ENCODE measurements at regions not wholly inside any gene's neighbourhood (a gene's known extent, or its start where the extent isn't known, plus 50 kb on each side); places are given as distances from the start of the nearest gene placed in this dataset.
A peak's percentile ranks its signal among the peaks of the same experiment; 100 is the strongest.

DNA sequence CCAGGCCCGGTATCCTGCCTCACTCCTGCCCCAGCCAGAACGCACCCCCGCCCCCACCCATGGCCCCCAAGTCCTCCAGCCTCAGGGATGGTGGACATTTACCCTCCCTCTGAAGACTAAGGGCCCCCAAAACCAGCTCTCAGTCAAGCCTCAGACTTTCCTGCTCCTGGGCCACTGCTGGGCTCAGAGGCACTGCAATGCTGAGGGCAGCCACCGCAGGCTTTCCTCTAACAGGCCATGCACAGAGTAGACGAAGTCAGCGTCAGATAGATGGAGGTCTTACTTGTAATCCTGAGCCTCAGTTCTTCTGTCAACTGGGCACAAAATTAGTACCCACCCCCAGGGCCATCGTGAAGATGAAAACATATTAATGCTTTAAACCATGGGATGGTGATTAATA is 92.6 kb downstream of the TTC32 start:
- DNase-seq (ENCODE audit: low spot score): no peak

DNA sequence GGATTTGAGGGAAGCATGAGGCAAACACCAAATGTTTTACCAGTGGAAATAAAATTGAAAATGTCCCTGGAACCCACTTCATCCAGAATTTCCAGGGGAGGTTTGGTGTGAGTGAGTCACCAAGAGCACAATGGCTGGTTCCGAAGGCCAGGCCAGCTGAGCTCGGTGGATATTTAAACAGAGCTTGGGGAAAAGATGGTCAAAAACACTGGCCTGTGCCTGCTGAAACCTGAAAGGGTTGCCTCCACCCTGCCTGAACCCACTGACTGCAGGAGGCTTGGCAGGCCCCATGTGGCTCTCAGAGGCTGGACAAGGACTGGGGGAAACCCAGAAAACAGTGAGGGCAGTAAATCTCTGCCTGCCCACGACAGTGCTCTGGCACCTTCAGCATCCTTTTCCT is 93.9 kb downstream of the TTC32 start:
- DNase-seq (ENCODE audit: low spot score): no peak

DNA sequence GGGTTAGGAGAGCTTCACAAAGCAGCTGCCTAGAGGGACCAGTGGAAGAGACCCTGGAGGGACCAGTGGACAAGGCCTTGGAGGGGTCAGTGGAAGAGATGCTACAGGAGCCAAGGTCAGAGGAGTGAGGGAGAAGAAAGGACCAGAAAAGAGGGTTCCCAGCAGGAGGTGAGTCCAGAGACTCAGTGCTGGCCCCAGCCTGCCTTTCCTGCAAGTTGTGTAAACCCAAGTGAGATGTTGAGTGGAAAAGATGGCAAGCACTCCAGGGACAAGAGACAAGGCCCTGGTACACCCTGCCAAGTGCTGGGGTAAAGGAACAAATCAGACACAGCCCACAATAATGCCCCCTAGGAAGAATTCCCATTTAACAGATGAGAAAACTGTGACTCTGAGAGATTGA is 94.4 kb downstream of the TTC32 start:
- DNase-seq (ENCODE audit: low spot score): no peak

DNA sequence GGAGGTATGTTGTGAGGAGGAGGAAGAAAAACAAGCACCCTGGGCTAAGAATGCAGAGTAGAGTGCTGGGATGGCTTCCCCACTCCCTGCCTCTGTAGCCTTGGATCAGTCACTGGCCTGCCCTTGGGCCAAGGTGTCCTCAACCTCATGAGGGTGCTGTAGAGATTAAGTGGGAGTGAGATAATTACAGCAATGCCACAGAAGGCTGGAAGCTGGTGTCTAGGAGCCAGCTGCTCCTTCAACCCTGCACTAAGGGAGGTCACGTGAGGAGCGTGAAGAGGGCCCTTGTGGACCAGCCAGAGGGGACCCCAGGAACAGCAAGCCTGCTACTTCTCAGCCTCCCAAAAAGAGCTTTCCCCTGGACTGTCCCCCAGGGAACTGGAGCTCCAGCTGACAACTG is 95.2 kb downstream of the TTC32 start:
- no peak for DNase-seq (ENCODE audit: low spot score)

DNA sequence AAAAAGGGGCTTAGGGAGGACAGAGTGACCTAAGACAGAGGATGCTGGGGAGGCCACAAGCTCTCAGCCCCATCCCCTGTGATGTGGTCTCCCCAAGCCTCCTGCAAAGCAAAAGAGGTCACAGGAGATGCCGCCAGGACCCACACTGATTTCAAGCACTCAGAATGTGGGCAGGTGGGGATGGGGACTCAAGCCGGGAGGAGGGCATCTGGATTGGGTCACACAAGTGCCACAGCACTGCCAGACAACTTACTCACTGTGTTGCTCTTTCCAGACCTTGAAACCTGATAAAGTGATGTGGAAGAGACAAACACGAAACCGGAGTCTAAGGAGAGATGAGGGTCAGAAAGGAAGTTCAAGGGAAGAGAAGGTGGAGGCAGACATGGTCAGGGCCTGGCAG is 95.7 kb downstream of the TTC32 start:
- DNase-seq (ENCODE audit: low spot score): no peak

DNA sequence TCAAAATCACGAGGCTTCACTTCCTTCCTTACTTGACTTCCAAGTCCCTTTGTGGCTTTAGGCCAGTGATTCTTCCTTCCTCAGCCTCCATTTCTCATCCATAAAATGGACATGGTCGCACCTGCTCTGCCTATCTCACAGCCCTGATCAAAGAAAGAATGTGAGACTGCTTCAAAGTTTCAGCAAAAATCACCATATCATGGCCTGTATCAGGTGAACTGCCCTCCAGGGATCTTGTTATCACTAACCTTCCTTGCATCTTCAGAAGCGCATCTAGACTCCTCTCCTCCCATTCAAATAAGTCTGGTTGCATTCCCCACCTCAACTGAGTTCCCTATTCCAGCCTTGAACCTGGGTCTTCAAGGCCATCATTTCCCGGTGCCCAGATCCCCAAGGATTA is 96.5 kb downstream of the TTC32 start:
- DNase-seq (ENCODE audit: low spot score): no peak

DNA sequence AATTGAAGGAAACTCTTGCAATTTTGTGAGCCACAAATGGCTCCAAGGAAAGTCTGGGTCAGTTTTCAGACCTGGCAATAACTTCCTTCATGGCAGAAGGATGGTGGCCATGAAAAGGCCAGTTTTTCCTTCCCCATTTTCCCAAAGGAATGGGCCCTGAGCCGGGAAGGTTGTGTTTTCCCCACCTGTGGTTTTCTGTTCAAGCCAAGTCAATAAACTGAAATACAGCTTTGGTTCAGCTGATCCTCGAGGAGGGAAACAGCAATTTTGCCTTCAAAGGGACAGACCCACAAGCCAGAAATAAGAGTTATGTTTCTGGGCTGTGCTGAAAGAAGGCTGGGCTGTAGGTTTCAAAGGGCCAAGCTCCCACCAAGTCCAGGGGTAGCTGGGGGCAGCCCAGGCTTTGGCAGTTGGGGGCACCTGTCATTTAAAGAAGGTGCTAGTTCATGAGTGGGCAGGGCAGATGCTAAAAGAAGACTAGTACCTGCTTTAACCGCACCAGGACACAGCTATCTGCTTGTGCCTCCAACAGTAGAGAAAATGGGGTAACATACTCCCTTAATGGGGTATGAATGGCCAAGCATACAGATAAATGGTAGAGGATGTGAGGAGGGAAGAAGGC is 97.0 kb downstream of the TTC32 start:
- DNase-seq (ENCODE audit: low spot score): no peak

DNA sequence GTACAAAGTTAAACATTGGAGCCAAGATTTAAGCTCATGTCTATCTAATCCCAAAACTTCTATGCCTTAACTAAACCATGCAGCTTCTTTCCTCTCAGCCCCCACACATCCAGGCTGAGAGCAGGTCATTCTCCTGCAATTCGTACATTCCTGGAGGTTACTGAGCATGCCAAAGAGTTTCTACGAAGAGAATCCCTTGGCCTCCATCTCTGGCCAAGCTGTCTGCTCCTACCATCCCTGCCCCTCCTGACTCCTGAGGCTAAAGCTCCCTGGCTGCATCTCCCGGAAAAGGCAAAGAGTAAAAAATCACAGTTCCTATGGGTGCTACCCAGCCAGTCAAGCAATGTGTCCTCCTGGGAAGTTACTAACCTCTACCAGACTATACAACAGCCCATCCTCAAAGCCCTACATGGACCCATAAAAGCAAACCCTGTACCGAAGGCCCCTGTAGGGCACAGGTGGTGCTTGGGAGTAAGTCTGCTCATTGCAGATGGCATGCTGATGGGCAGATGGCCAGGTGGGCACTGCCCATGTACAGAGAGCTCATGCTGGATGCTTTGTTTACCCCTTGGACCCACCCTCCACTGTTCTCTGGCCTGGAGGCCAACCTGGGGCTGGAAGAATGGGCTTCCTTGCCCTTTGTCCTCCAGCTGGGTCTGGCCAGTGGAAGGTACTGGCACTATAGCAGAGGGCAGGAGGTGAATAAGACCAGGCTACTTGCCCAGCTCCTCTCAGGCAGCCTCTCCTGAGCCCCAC is 99.5 kb downstream of the TTC32 start:
- DNase-seq (ENCODE audit: low spot score): no peak

DNA sequence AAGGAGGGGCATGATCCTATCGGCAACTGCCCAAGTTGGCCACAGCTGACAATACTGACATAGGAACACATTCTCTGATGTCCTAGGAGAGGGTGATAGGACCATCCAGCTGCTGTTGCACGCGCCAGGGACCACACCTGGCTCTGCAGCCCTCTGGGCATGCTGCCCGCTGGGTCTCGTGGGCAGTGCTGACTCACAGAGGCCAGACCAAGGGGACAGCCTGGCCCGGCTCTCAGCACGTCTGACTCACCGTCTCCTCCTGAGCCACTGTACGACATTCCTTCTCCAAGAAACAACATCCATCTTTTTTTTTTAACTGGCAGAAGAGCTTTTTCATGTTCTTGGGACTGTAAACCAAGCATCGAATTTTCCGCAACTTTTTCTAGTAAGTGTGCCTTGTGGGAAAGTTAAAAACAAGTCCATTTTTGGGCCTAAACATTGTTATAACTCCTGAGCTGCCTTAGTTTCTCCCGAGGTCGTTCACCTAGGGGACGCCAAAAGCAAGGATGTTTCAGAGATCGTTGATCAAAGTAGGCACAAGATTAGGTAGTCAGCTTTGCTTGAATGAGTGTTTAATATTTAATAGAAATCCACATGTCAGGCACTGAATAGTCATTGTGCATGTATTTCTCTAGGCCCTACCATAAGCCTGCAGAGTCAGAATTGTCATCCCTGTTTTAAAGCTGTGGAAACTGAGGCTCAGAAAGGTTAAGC is 100.3 kb downstream of the TTC32 start:
- peak; percentile 33 for DNase-seq (ENCODE audit: low spot score)

DNA sequence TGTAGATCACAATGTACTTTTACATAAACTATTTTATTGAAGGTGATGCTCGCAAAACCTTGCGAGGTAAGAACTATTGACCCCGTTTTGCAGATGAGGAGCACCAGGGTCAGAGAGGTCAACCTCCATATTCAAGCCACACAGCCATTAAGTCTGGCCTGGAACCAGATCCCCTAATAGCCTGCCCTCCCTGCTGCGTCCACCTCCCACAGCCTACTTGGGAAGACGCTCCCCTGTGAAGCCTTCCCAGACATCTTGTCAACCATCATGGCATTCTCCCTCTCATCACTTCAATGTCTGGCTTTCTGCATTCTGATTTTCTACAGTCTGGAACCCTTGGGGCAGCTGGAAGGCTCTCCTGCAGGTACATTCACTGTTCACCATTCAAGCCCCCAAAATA is 101.0 kb downstream of the TTC32 start:
- no peak for DNase-seq (ENCODE audit: low spot score)

DNA sequence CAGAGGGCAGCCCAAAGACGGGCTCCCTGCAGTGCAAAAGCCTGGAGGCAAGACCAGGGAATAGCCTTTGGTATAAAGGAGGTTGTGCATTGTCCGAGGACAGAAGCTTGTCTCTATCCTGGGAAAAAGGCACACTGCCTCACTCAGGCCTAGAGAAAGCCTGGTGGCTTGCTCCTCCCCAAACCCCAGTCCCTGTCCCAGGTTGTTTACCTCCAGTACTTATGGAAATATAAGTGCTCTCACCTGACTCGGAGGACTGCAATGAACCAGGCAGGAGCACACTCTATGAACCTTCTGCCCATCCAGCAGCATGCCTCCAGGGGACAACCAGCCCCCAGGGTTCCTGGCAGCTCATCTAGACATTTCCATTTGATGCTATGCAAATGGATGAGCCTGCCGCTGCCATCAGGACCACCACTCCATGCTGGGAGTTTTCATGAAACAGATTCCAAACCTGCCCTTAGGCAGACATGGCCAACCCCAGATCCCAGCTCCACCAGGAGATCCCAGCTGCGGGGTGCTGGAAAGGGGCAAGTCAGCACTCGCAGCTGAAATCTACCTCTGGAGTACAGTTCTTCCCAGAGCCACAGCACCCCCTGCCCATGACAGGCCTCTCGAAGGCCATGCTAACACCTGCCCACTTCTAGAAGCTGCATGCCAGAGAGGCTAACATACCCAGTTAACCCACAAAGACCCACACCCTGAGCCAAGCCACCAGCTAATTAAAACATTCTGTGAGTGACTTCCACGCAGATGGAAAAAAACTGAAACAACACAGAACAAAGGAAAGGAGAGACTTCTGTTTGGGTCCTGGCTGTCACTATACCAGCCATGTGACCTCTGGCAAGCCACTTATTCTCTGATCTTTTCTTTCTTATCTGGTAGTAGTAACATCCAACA is 101.7 kb downstream of the TTC32 start:
- DNase-seq (ENCODE audit: low spot score): no peak

DNA sequence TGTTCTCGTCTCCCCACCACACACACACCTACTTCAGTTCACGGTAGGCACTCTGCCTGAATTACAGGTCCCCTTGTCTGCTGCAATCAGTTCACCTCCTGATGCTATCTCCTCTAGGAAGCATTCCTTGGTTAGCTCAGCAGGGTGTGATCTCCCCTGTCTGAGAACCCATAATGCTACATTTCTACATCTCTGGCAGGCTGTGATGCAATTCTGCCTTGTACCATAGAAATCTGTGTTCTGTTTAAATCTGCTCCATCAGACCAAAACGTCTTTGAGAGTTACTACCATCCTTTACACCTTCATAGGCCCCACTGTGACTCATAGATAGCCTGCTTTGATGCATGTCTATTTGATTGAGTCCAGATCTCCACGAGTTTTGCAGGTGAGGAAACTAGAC is 103.9 kb downstream of the TTC32 start:
- DNase-seq (ENCODE audit: low spot score): no peak

DNA sequence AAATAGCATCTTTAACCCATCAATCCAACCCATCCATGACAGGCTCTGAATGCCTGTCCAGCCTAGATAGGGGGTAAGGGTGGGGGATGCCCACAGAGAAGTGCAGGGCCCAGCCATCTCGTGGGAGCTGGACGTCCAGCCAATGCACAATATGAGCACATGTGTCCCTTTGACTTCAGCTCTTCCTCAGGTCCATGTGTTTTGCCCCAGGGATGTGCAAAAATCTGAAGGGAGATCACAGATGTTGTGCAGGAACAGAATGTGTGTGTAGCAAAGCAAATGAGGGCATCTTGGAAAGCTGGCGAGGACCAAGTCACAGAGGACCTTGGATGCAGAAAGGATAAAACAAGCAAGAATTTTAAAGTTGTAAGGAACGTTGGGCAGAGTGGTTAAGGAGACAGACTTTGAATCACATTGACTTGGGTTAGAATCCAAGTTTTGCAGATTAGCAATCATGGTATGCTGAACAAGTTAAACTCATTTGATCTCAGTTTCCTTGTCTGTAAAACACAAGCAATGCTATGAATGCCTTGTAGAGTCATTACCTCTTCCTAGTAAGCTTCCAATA is 104.5 kb downstream of the TTC32 start:
- DNase-seq (ENCODE audit: low spot score): no peak

DNA sequence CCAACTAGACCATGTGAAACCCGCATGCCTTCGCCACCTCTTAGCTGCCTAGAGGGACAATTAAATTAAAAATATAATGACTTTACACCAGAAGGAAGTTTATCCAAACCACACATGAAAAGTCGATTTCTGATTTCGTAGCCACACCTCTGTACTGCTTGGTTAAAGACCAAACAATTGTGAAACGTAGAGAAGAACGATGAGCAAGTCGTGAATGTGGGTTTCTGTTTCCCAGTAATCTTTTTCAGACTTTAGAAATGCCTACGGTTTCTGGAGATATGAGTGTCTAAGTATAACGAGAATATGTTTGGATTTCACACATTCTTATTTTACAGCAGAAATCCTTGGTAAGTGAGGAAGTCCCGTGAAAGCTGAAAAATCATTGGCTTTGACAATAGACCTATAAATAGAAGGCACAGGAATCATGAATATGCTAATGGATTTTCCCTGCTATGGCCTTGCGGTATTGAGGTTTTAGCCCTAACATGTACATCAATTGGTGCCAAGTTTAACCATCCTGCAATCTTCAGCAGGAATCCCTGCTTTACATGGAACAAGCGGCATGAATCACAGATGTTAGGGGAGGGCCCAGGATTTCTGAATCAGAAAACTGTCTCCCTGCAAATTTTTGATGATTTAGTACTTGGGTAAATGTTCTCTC is 105.6 kb downstream of the TTC32 start:
- DNase-seq (ENCODE audit: low spot score): no peak

DNA sequence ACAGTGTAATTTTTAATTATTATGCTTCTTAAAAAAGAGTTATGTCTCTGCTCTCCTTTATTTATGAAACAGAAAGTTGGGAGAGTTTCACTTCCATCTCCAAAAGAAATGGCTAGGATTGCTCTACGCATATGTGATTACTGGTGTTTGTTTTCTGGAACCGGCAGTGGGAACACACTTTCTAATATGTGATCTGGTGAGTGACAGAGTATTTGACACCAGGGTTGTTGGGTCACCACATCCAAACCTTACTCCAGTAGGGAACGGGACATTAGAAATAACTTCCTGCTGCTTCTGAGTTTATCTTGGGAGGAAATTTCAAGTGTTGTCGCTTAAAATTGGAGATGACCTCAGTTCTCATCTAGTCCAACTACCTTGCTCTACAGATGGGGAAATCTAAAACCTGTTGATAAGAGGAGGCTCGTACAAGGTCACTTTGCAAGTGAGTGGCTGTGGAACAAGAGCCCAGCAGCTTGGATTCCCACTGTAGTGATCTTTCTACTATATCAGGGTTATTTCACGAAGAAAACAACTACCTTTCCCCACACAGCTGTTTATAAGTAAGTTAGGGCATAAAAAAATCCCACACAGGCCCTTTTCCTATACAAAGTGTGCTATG is 108.5 kb downstream of the TTC32 start:
- no peak for DNase-seq (ENCODE audit: low spot score)

DNA sequence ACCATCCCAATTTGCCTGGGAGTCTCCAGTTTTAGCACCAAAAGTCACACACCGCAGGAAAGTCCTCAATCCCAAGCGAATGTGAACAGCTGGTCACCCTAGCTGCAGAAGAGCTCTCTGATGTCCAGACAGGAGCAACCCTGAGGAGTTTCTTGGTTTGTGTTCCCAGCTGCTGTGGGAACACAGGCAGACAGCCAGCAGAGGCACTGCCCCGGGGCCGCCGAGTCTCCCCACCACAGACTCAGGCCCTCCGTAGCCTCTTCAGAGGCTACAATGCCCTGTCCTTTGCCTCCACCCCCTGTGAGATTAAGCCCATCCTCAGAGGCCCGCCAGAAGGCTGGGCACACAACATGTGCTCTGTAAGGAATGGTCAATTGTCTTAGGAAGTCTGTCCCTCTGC is 111.5 kb downstream of the TTC32 start:
- DNase-seq (ENCODE audit: low spot score): no peak

DNA sequence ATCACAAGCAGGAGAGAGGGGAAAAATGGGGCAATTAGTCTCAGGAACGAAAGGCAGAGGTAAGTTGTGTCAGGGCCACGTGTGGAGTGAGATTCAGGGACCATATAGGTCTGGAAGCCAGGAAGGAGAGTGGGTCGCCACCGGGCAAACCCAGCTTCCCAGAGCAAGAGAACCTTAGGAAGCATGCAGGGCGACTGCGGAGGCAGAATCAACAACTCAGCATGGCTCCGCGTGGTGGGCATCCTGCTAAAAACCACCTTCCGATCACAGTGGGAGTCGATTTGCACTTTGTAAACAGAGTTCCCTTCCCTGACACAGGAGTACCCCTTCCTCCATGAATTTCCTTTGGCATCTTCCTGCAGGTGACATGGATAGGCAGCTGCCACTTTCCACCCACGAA is 114.6 kb downstream of the TTC32 start:
- DNase-seq (ENCODE audit: low spot score): no peak

DNA sequence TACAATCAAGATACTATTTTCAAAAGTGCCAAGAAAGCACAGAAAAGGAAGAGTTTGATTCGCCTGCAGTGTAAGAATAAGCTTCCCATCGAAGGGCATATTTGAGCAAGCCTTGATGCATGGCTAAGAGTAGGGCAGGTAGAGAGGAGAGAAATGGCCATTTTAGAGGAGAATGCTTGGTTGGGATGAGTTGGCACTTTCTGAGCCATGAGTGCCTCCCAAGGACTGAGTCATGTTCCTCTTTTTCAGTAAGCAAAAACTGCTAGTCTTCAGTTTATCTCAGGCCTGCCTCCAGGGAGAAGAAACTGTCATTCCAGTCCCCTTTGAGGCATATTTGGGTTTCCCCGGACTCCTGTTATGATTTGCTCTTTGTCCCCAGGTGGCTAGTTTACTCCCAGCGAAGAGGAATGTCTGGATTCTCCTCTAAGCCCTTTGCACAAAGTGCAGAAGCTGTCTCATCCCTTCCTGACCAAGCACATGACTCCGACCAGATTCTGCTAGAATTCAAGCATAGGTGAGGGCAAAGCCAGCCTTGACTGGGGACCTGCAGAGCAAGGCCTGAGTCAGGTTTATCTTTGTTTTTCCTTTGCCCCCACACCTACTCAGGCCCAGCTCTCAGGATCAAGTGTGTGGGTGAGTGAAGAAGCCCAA is 115.2 kb downstream of the TTC32 start:
- no peak for DNase-seq (ENCODE audit: low spot score)

DNA sequence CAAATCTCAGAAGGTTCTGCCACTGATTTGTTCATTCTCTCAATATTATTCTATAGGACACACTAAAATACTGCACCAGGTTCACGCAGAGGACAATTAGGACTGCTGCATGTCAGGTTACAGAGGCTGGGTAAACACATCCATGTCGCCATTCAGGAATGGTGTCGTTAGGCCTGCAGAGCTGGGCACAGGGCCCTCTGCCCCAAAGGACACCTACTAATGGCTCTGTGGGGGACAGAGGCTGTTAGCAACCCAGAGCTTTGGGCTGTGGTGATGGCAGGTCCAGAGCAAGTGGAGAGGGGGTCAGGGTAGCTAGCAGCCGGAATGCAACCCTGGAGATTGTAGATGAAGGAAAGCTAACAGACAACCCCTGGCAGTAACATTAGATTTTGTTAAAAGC is 115.9 kb downstream of the TTC32 start:
- DNase-seq (ENCODE audit: low spot score): no peak

DNA sequence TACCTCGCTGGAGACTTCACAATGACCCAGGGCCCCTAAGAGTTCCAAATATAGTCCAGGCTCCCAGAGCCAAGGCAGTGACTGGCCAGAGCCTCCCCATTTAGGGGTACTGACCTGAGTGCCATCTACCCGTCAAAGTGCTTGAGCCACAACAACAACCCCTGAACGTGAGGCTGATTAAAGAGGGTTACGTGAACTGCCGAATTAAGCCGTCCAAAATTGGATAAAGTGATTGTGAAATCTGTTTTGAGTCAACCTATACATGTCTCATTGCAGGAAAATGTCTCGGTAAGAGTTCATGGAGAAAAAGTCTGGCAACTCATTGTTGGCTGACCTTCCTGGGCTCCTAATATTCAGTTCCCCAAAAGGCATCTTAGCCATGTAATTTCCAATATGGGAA is 116.3 kb downstream of the TTC32 start:
- no peak for DNase-seq (ENCODE audit: low spot score)

DNA sequence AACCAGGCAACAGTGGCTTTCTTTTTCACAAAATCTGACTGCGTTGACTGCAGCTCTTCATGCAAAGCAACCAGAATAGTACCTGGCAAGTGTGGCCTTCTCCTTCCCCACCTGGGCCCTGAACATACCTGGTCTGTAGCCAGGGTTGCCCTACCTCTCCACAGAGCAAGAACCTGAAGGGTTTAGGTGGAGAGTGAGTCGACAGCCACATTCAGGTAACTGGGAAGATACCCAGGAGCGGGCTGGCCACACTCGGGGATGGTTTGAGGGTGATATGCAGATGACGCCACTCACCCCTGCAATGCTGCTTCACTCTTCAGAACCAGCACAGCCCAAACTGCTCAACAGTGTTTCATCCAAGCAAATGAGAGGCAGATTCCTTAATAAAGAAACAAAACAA is 117.3 kb downstream of the TTC32 start:
- DNase-seq (ENCODE audit: low spot score): no peak
